NCI-H510A treated with DMSO at 0.1 percent for 48 hours (cell line): ENCODE measurements at regions not wholly inside any gene's neighbourhood (a gene's known extent, or its start where the extent isn't known, plus 50 kb on each side); places are given as distances from the start of the nearest gene placed in this dataset.

ENCODE experiments used
- DNase-seq: peaks from one replicate; lab custom pipeline; 2025; lab: John Stamatoyannopoulos, UW

- no peak for DNase-seq
Measured at GRCh38 chr5:124924729-124925128, 178.3 kb upstream of the ZNF608 start.

- no peak for DNase-seq
Measured at GRCh38 chr5:124927735-124928134, 181.3 kb upstream of the ZNF608 start.

GRCh38 chr5:124929000-124929399 is 182.6 kb upstream of the ZNF608 start:
- no peak for DNase-seq

GRCh38 chr5:124932791-124933600 is 186.6 kb upstream of the ZNF608 start:
- no peak for DNase-seq

GRCh38 chr5:124935065-124935464 is 188.6 kb upstream of the ZNF608 start:
- DNase-seq, result no peak

GRCh38 chr5:124936626-124936933 is 190.1 kb upstream of the ZNF608 start:
- DNase-seq, result no peak

GRCh38 chr5:124941051-124942049 is 194.9 kb upstream of the ZNF608 start:
- no peak for DNase-seq

GRCh38 chr5:124948062-124948753 is 201.8 kb upstream of the ZNF608 start:
- no peak for DNase-seq

- no peak for DNase-seq
Measured at GRCh38 chr5:124948754-124949275, 202.4 kb upstream of the ZNF608 start.

- no peak for DNase-seq
Measured at GRCh38 chr5:124949862-124950261, 203.4 kb upstream of the ZNF608 start.

- DNase-seq, result no peak
Measured at GRCh38 chr5:124951105-124951504, 204.7 kb upstream of the ZNF608 start.

GRCh38 chr5:124951661-124952060 is 205.2 kb upstream of the ZNF608 start:
- DNase-seq, result no peak

GRCh38 chr5:124952079-124952478 is 205.6 kb upstream of the ZNF608 start:
- DNase-seq, result no peak

- DNase-seq, result no peak
Measured at GRCh38 chr5:124952566-124952965, 206.1 kb upstream of the ZNF608 start.

GRCh38 chr5:124954784-124955183 is 208.3 kb upstream of the ZNF608 start:
- no peak for DNase-seq

GRCh38 chr5:124956471-124957029 is 210.1 kb upstream of the ZNF608 start:
- DNase-seq, result no peak

- no peak for DNase-seq
Measured at GRCh38 chr5:124957063-124957462, 210.6 kb upstream of the ZNF608 start.

GRCh38 chr5:124960266-124960665 is 213.8 kb upstream of the ZNF608 start:
- no peak for DNase-seq

- DNase-seq, result no peak
Measured at GRCh38 chr5:124961521-124961920, 215.1 kb upstream of the ZNF608 start.

- no peak for DNase-seq
Measured at GRCh38 chr5:124962111-124962510, 215.7 kb upstream of the ZNF608 start.

- DNase-seq, result no peak
Measured at GRCh38 chr5:124962735-124963134, 216.3 kb upstream of the ZNF608 start.
